Osteoblast (primary cell): ENCODE measurements at regions not wholly inside any gene's neighbourhood (a gene's known extent, or its start where the extent isn't known, plus 50 kb on each side); places are given as distances from the start of the nearest gene placed in this dataset.

ENCODE experiments used
- DNase-seq: peaks from one replicate; pipeline ENCODE4 v3.0.0; 2011; ENCODE audit warnings: low spot score, mixed read lengths; ENCODE audit not compliant: insufficient read length; ENCODE audit errors: missing footprints
- H2AFZ ChIP-seq: 2 replicates; pipeline ENCODE4 v1.6.0; 2011; ENCODE audit warnings: mild to moderate bottlenecking, low read length
- H3K27ac ChIP-seq: 2 replicates; pipeline ENCODE4 v1.5.1; 2011; ENCODE audit warnings: mild to moderate bottlenecking, low read depth, low read length, moderate library complexity
- H3K27me3 ChIP-seq: 2 replicates; pipeline ENCODE4 v1.6.0; 2012; ENCODE audit warnings: mild to moderate bottlenecking, control low read depth, inconsistent platforms, low read length, moderate library complexity; ENCODE audit not compliant: insufficient read depth
- H3K36me3 ChIP-seq: 2 replicates; pipeline ENCODE4 v1.5.1; 2011; ENCODE audit warnings: mild to moderate bottlenecking, low read length, control low read depth, moderate library complexity; ENCODE audit not compliant: insufficient read depth
- H3K4me1 ChIP-seq: 2 replicates; pipeline ENCODE4 v1.5.1; 2011; ENCODE audit warnings: mild to moderate bottlenecking, low read length, control low read depth, moderate library complexity; ENCODE audit not compliant: insufficient read depth
- H3K4me2 ChIP-seq: 2 replicates; pipeline ENCODE4 v1.6.0; 2011; ENCODE audit warnings: mild to moderate bottlenecking, low read length; ENCODE audit not compliant: insufficient read depth
- H3K4me3 ChIP-seq: fragments of 200-600 bp; sonication (generic); 3 replicates; pipeline ENCODE4 v1.5.1; 2012; ENCODE audit warnings: mild to moderate bottlenecking, low read length, inconsistent platforms; ENCODE audit not compliant: insufficient read depth
- H3K79me2 ChIP-seq: 2 replicates; pipeline ENCODE4 v1.6.0; 2012; ENCODE audit warnings: mild to moderate bottlenecking, low read length, control low read depth, inconsistent platforms; ENCODE audit not compliant: insufficient read depth
- H3K9me3 ChIP-seq: 2 replicates; pipeline ENCODE4 v1.5.1; 2011; ENCODE audit warnings: low read depth, low read length, control low read depth
- H4K20me1 ChIP-seq: 2 replicates; pipeline ENCODE4 v1.6.0; 2012; ENCODE audit warnings: mild to moderate bottlenecking, low read length, control low read depth; ENCODE audit not compliant: insufficient read depth
- CTCF ChIP-seq: IDR thresholded peaks from 2 replicates; pipeline ENCODE4 v1.5.1; 2011; ENCODE audit warnings: mild to moderate bottlenecking, low read depth, low read length, moderate library complexity; ENCODE audit errors: extremely low read depth

- Histone ChIP-seq H3K27me3 (no peaks in the 10 kb centered on the region), H4K20me1 (no peaks in the 10 kb centered on the region), H3K4me1 (no peaks in the 10 kb centered on the region), H3K4me2 (no peak overlapping the region), H3K9me3 (no peaks in the 10 kb centered on the region), H2AFZ (no peak overlapping the region), H3K79me2 (no peaks in the 10 kb centered on the region), H3K36me3 (no peaks in the 10 kb centered on the region), H3K27ac (no peak overlapping the region), H3K4me3 (no peak overlapping the region)
- DNase-seq = peak; percentile 65
- no peak for TF ChIP-seq CTCF
These were observed 97.2 kb downstream of the CPZ start for GRCh38 chr4:8689741-8690140.

- Histone ChIP-seq H3K9me3 (no peaks in the 10 kb centered on the region), H2AFZ (no peak overlapping the region), H3K27ac (no peak overlapping the region), H3K4me3 (no peak overlapping the region), H3K27me3 (no peaks in the 10 kb centered on the region), H3K4me2 (no peak overlapping the region), H3K4me1 (no peaks in the 10 kb centered on the region), H4K20me1 (no peaks in the 10 kb centered on the region), H3K36me3 (no peaks in the 10 kb centered on the region), H3K79me2 (no peaks in the 10 kb centered on the region)
- TF ChIP-seq CTCF = no peak
- peak; percentile 59 for DNase-seq
These were observed 96.4 kb downstream of the CPZ start for GRCh38 chr4:8688908-8689445.

GRCh38 chr4:8688041-8688907 is 95.7 kb downstream of the CPZ start:
- no peaks in the 10 kb centered on the region for H3K9me3 ChIP-seq
- H3K79me2 ChIP-seq = no peaks in the 10 kb centered on the region
- TF ChIP-seq CTCF = peak; percentile 62
- no peaks in the 10 kb centered on the region for H4K20me1 ChIP-seq
- H3K4me1 ChIP-seq = no peaks in the 10 kb centered on the region
- no peak overlapping the region for H3K27ac ChIP-seq
- no peak overlapping the region for H2AFZ ChIP-seq
- H3K4me3 ChIP-seq = no peak overlapping the region
- H3K4me2 ChIP-seq = no peak overlapping the region
- H3K27me3 ChIP-seq = no peaks in the 10 kb centered on the region
- H3K36me3 ChIP-seq = no peaks in the 10 kb centered on the region
- DNase-seq = peak; percentile 87

GRCh38 chr4:8687083-8687482 is 94.5 kb downstream of the CPZ start:
- H3K4me3 ChIP-seq = no peak overlapping the region
- H3K36me3 ChIP-seq = no peaks in the 10 kb centered on the region
- H3K27ac ChIP-seq = no peak overlapping the region
- H3K4me1 ChIP-seq = no peaks in the 10 kb centered on the region
- no peak for DNase-seq
- H3K4me2 ChIP-seq = no peak overlapping the region
- H3K27me3 ChIP-seq = no peaks in the 10 kb centered on the region
- no peaks in the 10 kb centered on the region for H4K20me1 ChIP-seq
- no peak for TF ChIP-seq CTCF
- no peaks in the 10 kb centered on the region for H3K9me3 ChIP-seq
- H3K79me2 ChIP-seq = no peaks in the 10 kb centered on the region
- no peak overlapping the region for H2AFZ ChIP-seq
